ENCODE measurements at regions not wholly inside any gene's neighbourhood (a gene's known extent, or its start where the extent isn't known, plus 50 kb on each side); places are given as distances from the start of the nearest gene placed in this dataset.
"Not testable (repeated sequence)": the region's sequence is repeated elsewhere in the genome, so short reads cannot be mapped to it uniquely, and the experiment has no call there.

GRCh38 chr9:24073666-24074065, 247.6 kb upstream of the ELAVL2 start:
- no peaks in the 10 kb centered on the region for H3K27me3 Mint-ChIP-seq (ENCODE audit: low read depth)
- no peak overlapping the region for H3K4me3 Mint-ChIP-seq
- peaks cover 28% of the 10 kb centered on the region for H3K9me3 Mint-ChIP-seq
- no peaks in the 10 kb centered on the region for H3K4me1 Mint-ChIP-seq (ENCODE audit: low read depth)
- no peak overlapping the region for H3K27ac Mint-ChIP-seq
- no peaks in the 10 kb centered on the region for H3K36me3 Mint-ChIP-seq (ENCODE audit: low read depth)

GRCh38 chr9:24073007-24073592, 247.1 kb upstream of the ELAVL2 start:
- Mint-ChIP-seq H3K4me1 (ENCODE audit: low read depth) (no peaks in the 10 kb centered on the region), H3K9me3 (peaks cover 24% of the 10 kb centered on the region), H3K36me3 (ENCODE audit: low read depth) (no peaks in the 10 kb centered on the region), H3K4me3 (no peak overlapping the region), H3K27me3 (ENCODE audit: low read depth) (no peaks in the 10 kb centered on the region), H3K27ac (no peak overlapping the region)

GRCh38 chr9:24071716-24072115, 245.7 kb upstream of the ELAVL2 start:
- Mint-ChIP-seq H3K4me3 (no peak overlapping the region), H3K9me3 (peaks cover 20% of the 10 kb centered on the region), H3K4me1 (ENCODE audit: low read depth) (no peaks in the 10 kb centered on the region), H3K27ac (no peak overlapping the region), H3K36me3 (ENCODE audit: low read depth) (no peaks in the 10 kb centered on the region), H3K27me3 (ENCODE audit: low read depth) (no peaks in the 10 kb centered on the region)

GRCh38 chr9:24071091-24071490, 245.1 kb upstream of the ELAVL2 start:
- H3K27me3 Mint-ChIP-seq (ENCODE audit: low read depth) = no peaks in the 10 kb centered on the region
- no peaks in the 10 kb centered on the region for H3K36me3 Mint-ChIP-seq (ENCODE audit: low read depth)
- H3K27ac Mint-ChIP-seq = no peak overlapping the region
- no peak overlapping the region for H3K4me3 Mint-ChIP-seq
- no peaks in the 10 kb centered on the region for H3K4me1 Mint-ChIP-seq (ENCODE audit: low read depth)
- H3K9me3 Mint-ChIP-seq = peaks cover 16% of the 10 kb centered on the region

- H3K4me1 Mint-ChIP-seq (ENCODE audit: low read depth); H3K27ac Mint-ChIP-seq; H3K27me3 Mint-ChIP-seq (ENCODE audit: low read depth); H3K9me3 Mint-ChIP-seq; H3K4me3 Mint-ChIP-seq; H3K36me3 Mint-ChIP-seq (ENCODE audit: low read depth): not testable (repeated sequence)
These were observed 241.1 kb upstream of the ELAVL2 start for GRCh38 chr9:24067107-24067506.

- H3K9me3 Mint-ChIP-seq = peaks cover 19% of the 10 kb centered on the region
- H3K27ac Mint-ChIP-seq = no peak overlapping the region
- no peaks in the 10 kb centered on the region for H3K27me3 Mint-ChIP-seq (ENCODE audit: low read depth)
- no peaks in the 10 kb centered on the region for H3K36me3 Mint-ChIP-seq (ENCODE audit: low read depth)
- no peaks in the 10 kb centered on the region for H3K4me1 Mint-ChIP-seq (ENCODE audit: low read depth)
- no peak overlapping the region for H3K4me3 Mint-ChIP-seq
These were observed 233.6 kb upstream of the ELAVL2 start for GRCh38 chr9:24059651-24060050.

- H3K36me3 Mint-ChIP-seq (ENCODE audit: low read depth) = no peaks in the 10 kb centered on the region
- H3K27ac Mint-ChIP-seq = no peak overlapping the region
- no peaks in the 10 kb centered on the region for H3K4me1 Mint-ChIP-seq (ENCODE audit: low read depth)
- H3K27me3 Mint-ChIP-seq (ENCODE audit: low read depth) = no peaks in the 10 kb centered on the region
- H3K4me3 Mint-ChIP-seq = no peak overlapping the region
- H3K9me3 Mint-ChIP-seq = peaks cover 37% of the 10 kb centered on the region
These were observed 225.5 kb upstream of the ELAVL2 start for GRCh38 chr9:24051587-24051986.

- H3K9me3 Mint-ChIP-seq = peaks cover 44% of the 10 kb centered on the region
- not testable (repeated sequence) for H3K4me1 Mint-ChIP-seq (ENCODE audit: low read depth); H3K36me3 Mint-ChIP-seq (ENCODE audit: low read depth); H3K27me3 Mint-ChIP-seq (ENCODE audit: low read depth); H3K4me3 Mint-ChIP-seq; H3K27ac Mint-ChIP-seq
These were observed 224.2 kb upstream of the ELAVL2 start for GRCh38 chr9:24050239-24050638.

- H3K9me3 Mint-ChIP-seq = peaks cover 43% of the 10 kb centered on the region
These were observed 219.1 kb upstream of the ELAVL2 start for GRCh38 chr9:24045150-24045549.

GRCh38 chr9:24044576-24044975, 218.5 kb upstream of the ELAVL2 start:
- Mint-ChIP-seq H3K9me3 (peaks cover 38% of the 10 kb centered on the region), H3K27me3 (ENCODE audit: low read depth) (no peaks in the 10 kb centered on the region), H3K4me3 (no peak overlapping the region), H3K36me3 (ENCODE audit: low read depth) (no peaks in the 10 kb centered on the region), H3K27ac (no peak overlapping the region), H3K4me1 (ENCODE audit: low read depth) (no peaks in the 10 kb centered on the region)

More at GRCh38 chr9:24045150-24045549, 219.1 kb upstream of the ELAVL2 start:
- Mint-ChIP-seq H3K27ac (no peak overlapping the region), H3K36me3 (ENCODE audit: low read depth) (no peaks in the 10 kb centered on the region), H3K4me1 (ENCODE audit: low read depth) (no peaks in the 10 kb centered on the region), H3K4me3 (no peak overlapping the region), H3K27me3 (ENCODE audit: low read depth) (no peaks in the 10 kb centered on the region)

- peaks cover 13% of the 10 kb centered on the region for H3K9me3 Mint-ChIP-seq
- no peaks in the 10 kb centered on the region for H3K4me1 Mint-ChIP-seq (ENCODE audit: low read depth)
- no peaks in the 10 kb centered on the region for H3K36me3 Mint-ChIP-seq (ENCODE audit: low read depth)
- no peak overlapping the region for H3K27ac Mint-ChIP-seq
- H3K4me3 Mint-ChIP-seq = no peak overlapping the region
- no peaks in the 10 kb centered on the region for H3K27me3 Mint-ChIP-seq (ENCODE audit: low read depth)
These were observed 215.2 kb upstream of the ELAVL2 start for GRCh38 chr9:24041160-24041690.

GRCh38 chr9:24036459-24036858, 210.4 kb upstream of the ELAVL2 start:
- Mint-ChIP-seq H3K4me3 (no peak overlapping the region), H3K9me3 (peaks cover 14% of the 10 kb centered on the region), H3K4me1 (ENCODE audit: low read depth) (no peaks in the 10 kb centered on the region), H3K27ac (no peak overlapping the region), H3K27me3 (ENCODE audit: low read depth) (no peaks in the 10 kb centered on the region), H3K36me3 (ENCODE audit: low read depth) (no peaks in the 10 kb centered on the region)

- H3K4me3 Mint-ChIP-seq = no peak overlapping the region
- no peak overlapping the region for H3K27ac Mint-ChIP-seq
- H3K4me1 Mint-ChIP-seq (ENCODE audit: low read depth) = no peaks in the 10 kb centered on the region
- no peaks in the 10 kb centered on the region for H3K36me3 Mint-ChIP-seq (ENCODE audit: low read depth)
- H3K27me3 Mint-ChIP-seq (ENCODE audit: low read depth) = no peaks in the 10 kb centered on the region
- H3K9me3 Mint-ChIP-seq = peaks cover 20% of the 10 kb centered on the region
These were observed 209.8 kb upstream of the ELAVL2 start for GRCh38 chr9:24035816-24036215.

- H3K27ac Mint-ChIP-seq = no peak overlapping the region
- no peaks in the 10 kb centered on the region for H3K4me1 Mint-ChIP-seq (ENCODE audit: low read depth)
- H3K36me3 Mint-ChIP-seq (ENCODE audit: low read depth) = no peaks in the 10 kb centered on the region
- no peak overlapping the region for H3K4me3 Mint-ChIP-seq
- peaks cover 24% of the 10 kb centered on the region for H3K9me3 Mint-ChIP-seq
- H3K27me3 Mint-ChIP-seq (ENCODE audit: low read depth) = no peaks in the 10 kb centered on the region
These were observed 185.8 kb upstream of the ELAVL2 start for GRCh38 chr9:24011881-24012280.

GRCh38 chr9:24011009-24011717, 185.1 kb upstream of the ELAVL2 start:
- H3K4me3 Mint-ChIP-seq = no peak overlapping the region
- no peak overlapping the region for H3K27ac Mint-ChIP-seq
- no peaks in the 10 kb centered on the region for H3K27me3 Mint-ChIP-seq (ENCODE audit: low read depth)
- no peaks in the 10 kb centered on the region for H3K4me1 Mint-ChIP-seq (ENCODE audit: low read depth)
- no peaks in the 10 kb centered on the region for H3K36me3 Mint-ChIP-seq (ENCODE audit: low read depth)
- peaks cover 21% of the 10 kb centered on the region for H3K9me3 Mint-ChIP-seq

Measured in T-helper 1 cell treated with Interleukin-12 subunit alpha and Interleukin-12 subunit beta and Interleukin-4 antibody, amounts not matched to agents 30 μg/mL and 1 μg/mL, for 36 hours (primary cell).